OCI-LY1 (cell line): ENCODE measurements at regions not wholly inside any gene's neighbourhood (a gene's known extent, or its start where the extent isn't known, plus 50 kb on each side); places are given as distances from the start of the nearest gene placed in this dataset.

Source experiments
- CTCF ChIP-seq: fragments of 200-600 bp; sonication (generic), shearing (Covaris generic); IDR thresholded peaks from 2 replicates; pipeline ENCODE4 v1.5.1; 2017; ENCODE audit warnings: mild to moderate bottlenecking, antibody characterized with exemption, low read length, moderate library complexity, mixed read lengths
- EZH2 ChIP-seq: fragments of 200-600 bp; sonication (generic), shearing (Covaris generic); IDR thresholded peaks from 2 replicates; pipeline ENCODE4 v1.8.0; 2017; ENCODE audit warnings: borderline replicate concordance, mixed run types, mild to moderate bottlenecking, antibody characterized with exemption, low read length, moderate library complexity, mixed read lengths

DNA sequence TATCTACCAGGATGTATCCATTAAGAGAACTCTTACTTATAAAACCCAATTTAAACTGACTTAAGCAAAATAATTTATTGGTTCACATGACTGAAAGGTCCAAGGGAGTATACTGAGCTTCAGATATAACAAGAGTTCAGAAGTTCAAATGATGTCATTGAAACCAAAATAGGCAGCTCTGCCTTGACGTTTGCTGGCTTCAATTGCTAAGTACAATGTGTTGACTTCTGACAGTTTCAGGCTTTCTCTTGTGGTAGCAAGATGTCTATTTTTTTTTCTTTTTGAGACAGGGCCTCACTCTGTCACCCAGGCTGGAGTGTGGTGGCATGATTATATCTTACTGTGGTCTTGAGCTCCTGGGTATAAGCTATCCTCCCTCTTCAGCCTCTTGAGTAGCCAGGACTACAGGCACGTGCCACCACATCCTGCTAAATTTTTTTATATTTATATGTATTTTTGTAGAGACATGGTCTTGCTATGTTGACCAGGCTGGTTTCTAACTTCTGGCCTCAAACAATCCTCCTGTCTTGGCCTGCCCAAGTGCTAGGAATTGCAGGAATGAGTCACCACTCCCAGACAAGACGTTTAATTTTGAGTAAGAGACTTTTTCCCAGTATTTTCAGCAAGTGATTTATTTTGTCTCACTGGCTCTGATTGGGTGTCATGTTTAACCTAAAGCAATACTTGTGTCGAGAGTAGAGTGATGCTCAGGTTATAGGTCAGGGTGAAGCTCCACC, 184.8 kb downstream of the NR4A2 start:
- TF ChIP-seq CTCF (no peak), EZH2 (no peak)
